Activated CD4-positive, alpha-beta T cell treated with anti-CD3 and anti-CD28 coated beads, Interleukin-2, Interleukin-4, amounts not matched to agents 100 ng/mL and 50 ng/mL, durations not matched to agents 16 hours and 8 hours (primary cell): ENCODE measurements at regions not wholly inside any gene's neighbourhood (a gene's known extent, or its start where the extent isn't known, plus 50 kb on each side); places are given as distances from the start of the nearest gene placed in this dataset.
A peak's percentile ranks its signal among the peaks of the same experiment; 100 is the strongest.
"Not testable (repeated sequence)": the region's sequence is repeated elsewhere in the genome, so short reads cannot be mapped to it uniquely, and the experiment has no call there.

Experiments
- DNase-seq: peaks from one replicate; pipeline ENCODE4 v3.0.0-alpha.2; 2020; ENCODE audit warnings: low spot score

GRCh38 chr1:37162059-37162458 is 127.7 kb upstream of the GRIK3 start:
- DNase-seq = no peak

GRCh38 chr1:37166005-37166404 is 131.7 kb upstream of the GRIK3 start:
- no peak for DNase-seq

GRCh38 chr1:37167479-37167878 is 133.2 kb upstream of the GRIK3 start:
- no peak for DNase-seq

- no peak for DNase-seq
These were observed 134.9 kb upstream of the GRIK3 start for GRCh38 chr1:37169241-37169640.

- DNase-seq = no peak
These were observed 135.5 kb upstream of the GRIK3 start for GRCh38 chr1:37169743-37170275.

GRCh38 chr1:37171691-37172090 is 137.4 kb upstream of the GRIK3 start:
- DNase-seq = no peak

GRCh38 chr1:37174341-37174740 is 140.0 kb upstream of the GRIK3 start:
- no peak for DNase-seq

GRCh38 chr1:37174876-37175275 is 140.6 kb upstream of the GRIK3 start:
- DNase-seq = no peak

GRCh38 chr1:37175666-37176215 is 141.4 kb upstream of the GRIK3 start:
- DNase-seq = no peak

GRCh38 chr1:37176269-37176668 is 142.0 kb upstream of the GRIK3 start:
- no peak for DNase-seq

GRCh38 chr1:37177230-37177864 is 143.0 kb upstream of the GRIK3 start:
- peak; percentile 24 for DNase-seq

- no peak for DNase-seq
These were observed 147.1 kb upstream of the GRIK3 start for GRCh38 chr1:37181425-37181824.

- no peak for DNase-seq
These were observed 150.5 kb upstream of the GRIK3 start for GRCh38 chr1:37184789-37185188.

GRCh38 chr1:37186246-37186756 is 152.0 kb upstream of the GRIK3 start:
- no peak for DNase-seq

- DNase-seq = no peak
These were observed 154.8 kb upstream of the GRIK3 start for GRCh38 chr1:37189111-37189510.

- DNase-seq = no peak
These were observed 163.1 kb upstream of the GRIK3 start for GRCh38 chr1:37197411-37197810.

- not testable (repeated sequence) for DNase-seq
These were observed 180.0 kb upstream of the GRIK3 start for GRCh38 chr1:37214305-37214704.

- no peak for DNase-seq
These were observed 199.3 kb upstream of the GRIK3 start for GRCh38 chr1:37233606-37234005.

- DNase-seq = no peak
These were observed 200.7 kb upstream of the GRIK3 start for GRCh38 chr1:37234941-37235418.

- DNase-seq = no peak
These were observed 203.6 kb upstream of the GRIK3 start for GRCh38 chr1:37237948-37238347.

- DNase-seq = no peak
These were observed 204.3 kb upstream of the GRIK3 start for GRCh38 chr1:37238364-37239224.

- DNase-seq = no peak
These were observed 205.0 kb upstream of the GRIK3 start for GRCh38 chr1:37239225-37239740.
